ENCODE measurements at regions not wholly inside any gene's neighbourhood (a gene's known extent, or its start where the extent isn't known, plus 50 kb on each side); places are given as distances from the start of the nearest gene placed in this dataset.
"Not testable (repeated sequence)": the region's sequence is repeated elsewhere in the genome, so short reads cannot be mapped to it uniquely, and the experiment has no call there.

GRCh38 chr7:32222251-32222900 lies 152.2 kb upstream of the PDE1C start:
- Histone ChIP-seq H3K4me3 (no peak overlapping the region), H3K27ac (no peak overlapping the region)
- TF ChIP-seq CTCF (IDR thresholded peaks at IDR 0.05), result no peak
- DNase-seq (ENCODE audit: low spot score), result peak; percentile 60

- Histone ChIP-seq H3K27ac (no peak overlapping the region), H3K4me3 (no peak overlapping the region)
- TF ChIP-seq CTCF (IDR thresholded peaks at IDR 0.05), result no peak
- no peak for DNase-seq (ENCODE audit: low spot score)
Measured at GRCh38 chr7:32221736-32222135, 151.5 kb upstream of the PDE1C start.

- Histone ChIP-seq H3K27ac (no peak overlapping the region), H3K4me3 (no peak overlapping the region)
- DNase-seq (ENCODE audit: low spot score), result no peak
- TF ChIP-seq CTCF (IDR thresholded peaks at IDR 0.05), result no peak
Measured at GRCh38 chr7:32221056-32221455, 150.8 kb upstream of the PDE1C start.

GRCh38 chr7:32219831-32220230 lies 149.6 kb upstream of the PDE1C start:
- H3K27ac ChIP-seq; H3K4me3 ChIP-seq; DNase-seq (ENCODE audit: low spot score): not testable (repeated sequence)

- DNase-seq (ENCODE audit: low spot score), result peak; percentile 41
- no peak for TF ChIP-seq CTCF (IDR thresholded peaks at IDR 0.05)
- H3K27ac ChIP-seq, result no peak overlapping the region
- H3K4me3 ChIP-seq, result no peak overlapping the region
Measured at GRCh38 chr7:32219416-32219815, 149.2 kb upstream of the PDE1C start.

- no peak overlapping the region for H3K4me3 ChIP-seq
- TF ChIP-seq CTCF (IDR thresholded peaks at IDR 0.05), result no peak
- peak; percentile 56 for DNase-seq (ENCODE audit: low spot score)
- H3K27ac ChIP-seq, result no peak overlapping the region
Measured at GRCh38 chr7:32218741-32219288, 148.6 kb upstream of the PDE1C start.

GRCh38 chr7:32218154-32218467 lies 147.9 kb upstream of the PDE1C start:
- H3K27ac ChIP-seq, result no peak overlapping the region
- H3K4me3 ChIP-seq, result no peak overlapping the region
- peak; percentile 49 for DNase-seq (ENCODE audit: low spot score)
- no peak for TF ChIP-seq CTCF (IDR thresholded peaks at IDR 0.05)
